Karpas-422 (cell line): ENCODE measurements at regions not wholly inside any gene's neighbourhood (a gene's known extent, or its start where the extent isn't known, plus 50 kb on each side); places are given as distances from the start of the nearest gene placed in this dataset.
A peak's percentile ranks its signal among the peaks of the same experiment; 100 is the strongest.

Source experiments
- DNase-seq: peaks from one replicate; pipeline ENCODE4 v3.0.0-alpha.2; 2015
- H2AFZ ChIP-seq: fragments of 200-600 bp; sonication (generic); 2 replicates; pipeline ENCODE4 v1.6.1; 2014; ENCODE audit warnings: antibody characterized with exemption, low read length, mixed read lengths
- H3K27ac ChIP-seq: fragments of 200-600 bp; sonication (generic); 2 replicates; pipeline ENCODE4 v1.5.1; 2014; ENCODE audit warnings: mild to moderate bottlenecking, low read length, moderate library complexity
- H3K27me3 ChIP-seq: fragments of 200-600 bp; sonication (generic); 2 replicates; pipeline ENCODE4 v1.6.1; 2014; ENCODE audit warnings: low read length, mixed read lengths
- H3K36me3 ChIP-seq: fragments of 200-600 bp; sonication (generic); 2 replicates; pipeline ENCODE4 v1.6.1; 2014; ENCODE audit warnings: low read length, mixed read lengths; ENCODE audit not compliant: insufficient read depth
- H3K4me1 ChIP-seq: fragments of 200-600 bp; sonication (generic); 2 replicates; pipeline ENCODE4 v1.6.1; 2014; ENCODE audit warnings: mild to moderate bottlenecking, low read length, mixed read lengths
- H3K4me2 ChIP-seq: fragments of 200-600 bp; sonication (generic); 2 replicates; pipeline ENCODE4 v1.6.1; 2014; ENCODE audit warnings: low read length, low read depth, mild to moderate bottlenecking; ENCODE audit not compliant: poor library complexity, severe bottlenecking
- H3K4me3 ChIP-seq: fragments of 200-600 bp; sonication (generic); 2 replicates; pipeline ENCODE4 v1.5.1; 2014; ENCODE audit warnings: mild to moderate bottlenecking, antibody characterized with exemption, low read length, mixed read lengths
- H3K79me2 ChIP-seq: fragments of 200-600 bp; sonication (generic); 2 replicates; pipeline ENCODE4 v1.6.1; 2014; ENCODE audit warnings: mild to moderate bottlenecking, low read length, mixed read lengths
- H3K9ac ChIP-seq: fragments of 200-600 bp; sonication (generic); 2 replicates; pipeline ENCODE4 v1.6.0; 2014; ENCODE audit warnings: low read length
- H3K9me2 ChIP-seq: fragments of 200-600 bp; sonication (generic), shearing (Covaris generic); replicated peaks from 2 replicates; pipeline ENCODE4 v1.6.0; 2014; ENCODE audit warnings: mild to moderate bottlenecking, low read length, moderate library complexity; ENCODE audit not compliant: insufficient read depth
- H3K9me3 ChIP-seq: fragments of 300-700, 200-600 bp; sonication (generic); 2 replicates; pipeline ENCODE4 v1.6.1; 2014; ENCODE audit warnings: low read length, mixed read lengths
- H4K20me1 ChIP-seq: fragments of 200-600 bp; sonication (generic); 2 replicates; pipeline ENCODE4 v1.6.1; 2014; ENCODE audit warnings: mild to moderate bottlenecking, antibody characterized with exemption, low read length, low read depth; ENCODE audit not compliant: insufficient read depth

DNA sequence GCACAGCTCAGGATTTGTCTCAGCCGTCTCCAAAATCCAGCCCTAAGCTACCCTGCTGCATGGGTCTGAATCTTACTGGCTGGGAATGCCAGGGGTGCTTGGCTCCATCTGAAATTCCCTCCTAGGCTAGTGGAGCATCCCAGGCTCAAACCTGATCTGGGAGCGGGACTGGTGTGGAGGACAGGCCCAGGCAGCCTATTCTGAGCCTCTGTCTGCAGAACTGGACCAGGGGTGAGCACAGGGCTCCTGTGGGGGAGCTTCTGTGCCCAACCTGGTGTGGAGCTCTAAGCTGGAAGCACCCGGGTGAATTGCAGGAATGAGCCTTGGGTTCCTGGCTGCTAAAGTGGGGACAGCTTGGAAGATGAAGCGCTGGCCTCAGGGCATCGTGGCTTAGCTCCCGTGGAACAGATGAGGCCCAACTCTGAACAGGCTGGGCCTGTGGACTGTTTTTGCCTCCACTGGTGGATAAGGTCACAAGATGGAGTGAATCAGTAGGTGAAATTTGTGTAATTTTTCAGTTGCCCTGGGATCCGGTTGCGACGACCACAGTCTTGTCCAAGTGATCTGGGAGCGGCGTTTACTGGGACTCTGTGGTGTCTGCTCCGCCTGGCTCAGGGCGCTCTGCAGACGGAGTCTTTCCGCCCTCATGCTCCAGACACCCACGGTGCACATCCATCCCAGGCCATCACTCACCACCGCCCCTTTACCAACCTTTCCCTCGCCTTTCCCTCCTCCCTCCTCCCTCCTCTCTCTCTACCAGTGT lies 79.5 kb downstream of the TEX29 start:
- no peak overlapping the region for H3K4me3 ChIP-seq
- peak; percentile 24 for DNase-seq
- no peaks in the 10 kb centered on the region for H3K79me2 ChIP-seq

DNA sequence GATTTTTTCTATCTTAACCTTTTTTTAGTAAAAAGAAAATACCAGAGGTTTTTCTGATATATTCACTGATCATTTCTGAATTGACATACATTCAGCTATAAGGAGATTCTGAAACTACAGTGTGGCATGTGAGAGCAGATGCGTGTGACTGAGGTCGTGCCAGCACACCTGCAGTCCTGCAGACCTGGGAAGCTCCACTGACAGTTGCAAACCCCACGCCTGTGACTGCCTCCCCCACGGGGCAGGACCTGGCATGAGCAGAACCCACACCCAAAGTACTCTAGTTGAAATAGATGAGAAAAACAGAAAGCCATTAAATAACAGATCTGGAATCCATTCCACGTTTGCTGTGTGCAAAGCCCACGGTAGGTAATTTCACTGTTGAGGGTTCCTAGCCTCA lies 80.7 kb downstream of the TEX29 start:
- H3K27ac ChIP-seq: no peak overlapping the region
- H3K79me2 ChIP-seq: no peaks in the 10 kb centered on the region
- H3K4me1 ChIP-seq: no peaks in the 10 kb centered on the region
- DNase-seq: peak; percentile 36
- no peak overlapping the region for H3K9ac ChIP-seq
- H2AFZ ChIP-seq: no peak overlapping the region
- no peaks in the 10 kb centered on the region for H3K27me3 ChIP-seq
- H3K4me3 ChIP-seq: no peak overlapping the region
- no peaks in the 10 kb centered on the region for H4K20me1 ChIP-seq
- H3K9me2 ChIP-seq: no peaks in the 10 kb centered on the region
- H3K9me3 ChIP-seq: no peaks in the 10 kb centered on the region
- H3K4me2 ChIP-seq: no peak overlapping the region
- no peaks in the 10 kb centered on the region for H3K36me3 ChIP-seq

More for the DNA sequence above, 79.5 kb downstream of the TEX29 start:
- Histone ChIP-seq H3K4me1 (no peaks in the 10 kb centered on the region), H3K36me3 (no peaks in the 10 kb centered on the region), H3K9ac (no peak overlapping the region), H3K4me2 (no peak overlapping the region), H2AFZ (no peak overlapping the region), H3K27ac (no peak overlapping the region), H4K20me1 (no peaks in the 10 kb centered on the region), H3K27me3 (no peaks in the 10 kb centered on the region), H3K9me2 (no peaks in the 10 kb centered on the region), H3K9me3 (no peaks in the 10 kb centered on the region)

DNA sequence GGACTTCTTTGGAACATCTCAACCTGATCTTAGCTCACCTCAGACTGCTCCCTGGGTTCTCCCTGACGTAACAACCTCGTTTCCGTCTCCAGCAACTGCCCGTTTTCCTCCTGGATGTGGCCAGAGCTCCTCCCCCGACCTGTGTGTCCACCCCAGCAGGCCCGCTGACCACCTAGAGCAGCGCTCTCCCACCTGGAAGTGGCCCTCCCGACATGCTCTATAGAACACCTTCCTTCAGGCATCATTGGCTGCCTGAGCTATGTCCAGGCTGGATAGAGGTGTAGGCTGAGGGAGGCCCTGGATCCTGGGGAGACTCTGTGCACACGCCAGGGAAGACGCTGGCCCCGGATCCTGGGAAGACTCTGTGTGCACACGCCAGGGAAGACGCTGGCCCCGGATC lies 81.3 kb downstream of the TEX29 start:
- Histone ChIP-seq H3K9me3 (no peaks in the 10 kb centered on the region), H3K9ac (no peak overlapping the region), H3K9me2 (no peaks in the 10 kb centered on the region), H3K36me3 (no peaks in the 10 kb centered on the region), H3K27ac (no peak overlapping the region), H3K27me3 (no peaks in the 10 kb centered on the region), H3K79me2 (no peaks in the 10 kb centered on the region), H2AFZ (no peak overlapping the region), H3K4me3 (no peak overlapping the region), H4K20me1 (no peaks in the 10 kb centered on the region), H3K4me1 (no peaks in the 10 kb centered on the region), H3K4me2 (no peak overlapping the region)
- peak; percentile 17 for DNase-seq

DNA sequence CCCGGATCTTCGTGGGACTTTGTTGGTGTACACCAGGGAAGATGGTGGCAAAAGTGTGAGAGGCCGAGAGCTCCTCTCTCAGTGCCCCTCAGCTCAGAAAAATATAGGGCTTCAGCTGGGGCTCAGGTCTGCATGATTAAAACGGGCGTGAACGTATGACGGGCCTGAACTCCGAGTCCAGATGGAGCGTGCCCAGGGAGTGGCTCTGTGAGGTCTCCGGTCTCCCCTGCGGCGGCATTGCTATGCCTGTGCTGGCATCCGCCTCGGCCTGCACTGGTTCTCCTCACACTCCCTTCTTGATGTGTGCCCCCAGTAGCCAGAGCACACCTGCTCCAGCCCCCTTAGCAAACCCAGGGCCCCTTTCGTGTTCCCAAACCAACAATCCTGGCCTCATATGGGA lies 82.0 kb downstream of the TEX29 start:
- Histone ChIP-seq H3K9me2 (no peaks in the 10 kb centered on the region), H3K4me2 (no peak overlapping the region), H3K36me3 (no peaks in the 10 kb centered on the region), H2AFZ (no peak overlapping the region), H3K4me1 (no peaks in the 10 kb centered on the region), H3K9me3 (no peaks in the 10 kb centered on the region), H3K9ac (no peak overlapping the region), H3K27ac (no peak overlapping the region), H4K20me1 (no peaks in the 10 kb centered on the region), H3K4me3 (no peak overlapping the region), H3K27me3 (no peaks in the 10 kb centered on the region), H3K79me2 (no peaks in the 10 kb centered on the region)
- peak; percentile 32 for DNase-seq

DNA sequence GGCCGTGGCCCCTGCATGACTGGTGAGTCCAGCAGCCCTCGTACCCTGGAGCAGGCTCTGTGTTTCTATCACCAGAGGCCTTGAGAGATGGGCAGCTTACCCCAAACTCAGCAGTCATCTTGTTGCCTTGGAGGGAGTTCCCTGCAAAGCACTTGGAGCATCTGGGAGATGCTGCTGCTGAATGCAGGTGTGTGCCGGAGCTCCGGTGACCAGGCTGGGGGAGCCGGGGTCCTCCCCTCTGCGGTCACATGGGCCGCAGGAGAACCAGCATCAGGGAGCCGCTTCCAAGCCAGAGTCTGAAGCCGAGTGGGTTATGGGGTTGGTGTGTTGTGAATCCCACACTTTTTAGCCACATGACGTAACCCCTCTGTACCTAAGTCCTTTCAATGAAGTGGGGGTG lies 82.8 kb downstream of the TEX29 start:
- H3K36me3 ChIP-seq: no peaks in the 10 kb centered on the region
- no peaks in the 10 kb centered on the region for H4K20me1 ChIP-seq
- no peaks in the 10 kb centered on the region for H3K9me2 ChIP-seq
- DNase-seq: peak; percentile 34
- no peak overlapping the region for H3K4me3 ChIP-seq
- H3K27me3 ChIP-seq: no peaks in the 10 kb centered on the region
- H2AFZ ChIP-seq: no peak overlapping the region
- H3K79me2 ChIP-seq: no peaks in the 10 kb centered on the region
- no peaks in the 10 kb centered on the region for H3K9me3 ChIP-seq
- no peak overlapping the region for H3K4me2 ChIP-seq
- H3K9ac ChIP-seq: no peak overlapping the region
- no peak overlapping the region for H3K27ac ChIP-seq
- H3K4me1 ChIP-seq: no peaks in the 10 kb centered on the region

DNA sequence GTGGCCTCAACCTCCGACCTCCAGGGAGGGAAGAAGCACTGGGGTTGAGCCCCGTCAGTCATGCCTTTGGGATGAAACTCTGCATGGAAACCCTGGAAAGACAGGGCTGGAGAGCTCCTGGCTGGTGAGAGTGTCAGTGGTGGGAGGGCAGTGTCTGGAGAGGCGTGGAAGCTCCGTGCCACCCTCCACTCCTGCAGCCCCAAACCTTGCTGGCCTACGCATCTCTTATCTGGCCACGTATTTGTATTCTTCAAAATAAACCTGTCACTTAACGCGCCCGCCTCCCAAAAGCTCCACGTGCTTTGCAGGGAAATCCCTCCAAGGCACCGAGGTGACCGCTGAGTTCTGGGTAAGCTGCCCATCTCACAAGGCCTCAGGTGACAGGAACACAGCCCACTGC lies 84.3 kb downstream of the TEX29 start:
- Histone ChIP-seq H3K27me3 (no peaks in the 10 kb centered on the region), H4K20me1 (no peaks in the 10 kb centered on the region), H3K27ac (no peak overlapping the region), H3K9ac (no peak overlapping the region), H3K4me2 (no peak overlapping the region), H2AFZ (no peak overlapping the region), H3K36me3 (no peaks in the 10 kb centered on the region), H3K9me3 (no peaks in the 10 kb centered on the region), H3K9me2 (no peaks in the 10 kb centered on the region), H3K4me1 (no peaks in the 10 kb centered on the region), H3K4me3 (no peak overlapping the region), H3K79me2 (no peaks in the 10 kb centered on the region)
- DNase-seq: peak; percentile 6

DNA sequence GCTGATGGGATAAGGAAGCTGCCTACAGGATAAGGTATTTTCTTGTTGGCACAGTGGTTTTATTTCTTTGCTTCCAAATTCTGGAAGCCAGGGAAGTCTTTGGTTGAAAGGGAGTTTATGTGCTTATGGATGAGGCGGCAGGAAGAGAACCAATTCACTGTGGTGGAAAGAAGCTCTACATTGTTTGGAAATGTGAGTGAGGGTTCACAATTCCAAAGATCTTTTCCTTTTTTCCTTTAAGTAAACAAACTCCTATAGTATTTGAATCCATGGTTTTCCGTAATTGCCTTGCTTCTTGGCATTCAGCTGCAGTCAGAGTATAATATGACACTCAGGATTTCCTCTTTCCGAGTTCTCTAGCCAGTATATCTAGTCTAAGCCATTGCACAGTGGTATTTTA lies 86.2 kb downstream of the TEX29 start:
- Histone ChIP-seq H2AFZ (no peak overlapping the region), H3K4me2 (no peak overlapping the region), H3K4me1 (no peaks in the 10 kb centered on the region), H3K27ac (no peak overlapping the region), H3K27me3 (no peaks in the 10 kb centered on the region), H3K9me3 (no peaks in the 10 kb centered on the region), H3K79me2 (no peaks in the 10 kb centered on the region), H3K9me2 (no peaks in the 10 kb centered on the region), H3K4me3 (no peak overlapping the region), H3K9ac (no peak overlapping the region), H3K36me3 (no peaks in the 10 kb centered on the region), H4K20me1 (no peaks in the 10 kb centered on the region)
- DNase-seq: peak; percentile 12

DNA sequence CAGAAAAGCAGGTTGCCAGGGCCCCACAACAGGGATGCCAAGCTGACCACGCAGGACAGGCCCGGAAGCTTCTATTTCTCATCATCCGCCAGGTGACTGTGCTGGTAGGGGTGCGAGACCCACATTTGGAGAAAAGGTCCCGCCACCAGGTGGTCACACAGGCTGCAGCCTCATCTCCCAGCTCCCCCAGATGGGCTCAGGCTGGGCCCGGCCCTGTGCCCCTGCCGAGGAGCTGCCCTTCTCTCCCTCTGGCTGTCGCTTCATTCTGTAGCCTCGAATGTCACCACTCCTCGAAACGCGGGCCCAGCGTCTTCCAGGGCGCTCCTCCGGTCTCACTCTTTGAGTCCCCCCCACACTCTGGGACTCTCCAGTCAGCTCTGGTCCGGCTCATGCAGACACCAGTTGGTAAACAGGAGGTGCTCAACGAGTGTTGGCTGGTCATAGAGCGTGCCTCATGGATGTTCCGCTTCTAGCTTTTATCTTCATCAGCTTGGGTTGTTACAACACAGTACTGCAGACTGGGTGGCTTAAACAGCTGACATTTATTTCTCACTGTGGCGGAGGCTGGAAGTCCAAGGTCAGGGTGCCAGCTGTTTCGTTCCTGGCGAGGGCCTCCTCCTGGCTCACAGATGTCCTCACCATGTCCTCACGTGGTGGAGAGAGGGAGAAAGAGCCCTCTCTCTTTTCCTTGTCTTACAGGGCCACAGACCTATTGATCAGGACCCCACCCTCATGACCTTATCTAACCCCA lies 87.1 kb downstream of the TEX29 start:
- Histone ChIP-seq H3K27ac (no peak overlapping the region), H4K20me1 (no peaks in the 10 kb centered on the region), H3K9me2 (no peaks in the 10 kb centered on the region)

More for the DNA sequence above, 87.1 kb downstream of the TEX29 start:
- no peaks in the 10 kb centered on the region for H3K4me1 ChIP-seq
- no peak overlapping the region for H3K4me3 ChIP-seq
- H3K9ac ChIP-seq: no peak overlapping the region
- no peaks in the 10 kb centered on the region for H3K36me3 ChIP-seq
- no peaks in the 10 kb centered on the region for H3K79me2 ChIP-seq
- no peaks in the 10 kb centered on the region for H3K9me3 ChIP-seq
- no peak overlapping the region for H3K4me2 ChIP-seq
- peak; percentile 31 for DNase-seq
- no peaks in the 10 kb centered on the region for H3K27me3 ChIP-seq
- H2AFZ ChIP-seq: no peak overlapping the region
